CD4-positive, alpha-beta T cell (primary cell): ENCODE measurements at regions not wholly inside any gene's neighbourhood (a gene's known extent, or its start where the extent isn't known, plus 50 kb on each side); places are given as distances from the start of the nearest gene placed in this dataset.

Experiments used
- ATAC-seq: fragments of 200-7000 bp; cut with Tn5 transposase; one replicate; pipeline ENCODE4 v1.10.0; 2022; ENCODE audit warnings: mild to moderate bottlenecking; ENCODE audit not compliant: poor library complexity
- CTCF ChIA-PET: fragments of 350-600 bp; sonication (Branson Sonifier 250); formaldehyde crosslinking; loops from one replicate; lab custom pipeline; 2021; ENCODE audit warnings: antibody characterized with exemption, inconsistent platforms; lab: Charles Lee
- POLR2A ChIA-PET: fragments of 350-600 bp; sonication (Branson Sonifier 250); formaldehyde crosslinking; loops from one replicate; lab custom pipeline; 2021; ENCODE audit warnings: antibody characterized with exemption, inconsistent platforms; lab: Charles Lee
- DNase-seq, 14 experiments: peaks; one replicate each; pipeline ENCODE4 v3.0.0-alpha.2; 2013 to 2020; ENCODE audit warnings: mixed read lengths in 2 of 14
- H3K27ac ChIP-seq, 2 donors: one replicate each; pipeline versions ENCODE4 v1.5.1 to v1.7.0; 2013; ENCODE audit warnings: low read length in 2 of 2, low read depth in 1 of 2, mild to moderate bottlenecking in 1 of 2
- H3K27me3 ChIP-seq, 2 experiments: 1 replicate in 1 of 2; 2 replicates in 1 of 2; pipeline versions ENCODE4 v1.6.1 to v1.7.0; 2013; ENCODE audit warnings: low read length in 2 of 2, control low read depth in 1 of 2, mild to moderate bottlenecking in 1 of 2, moderate library complexity in 1 of 2; ENCODE audit not compliant: insufficient read depth in 2 of 2, control insufficient read depth in 1 of 2
- H3K36me3 ChIP-seq: one replicate; pipeline ENCODE4 v1.6.1; 2013; ENCODE audit warnings: low read length, control low read depth; ENCODE audit not compliant: insufficient read depth
- H3K4me1 ChIP-seq: one replicate; pipeline ENCODE4 v1.6.1; 2013; ENCODE audit warnings: low read length, control low read depth; ENCODE audit not compliant: insufficient read depth
- H3K4me3 ChIP-seq: one replicate; pipeline ENCODE4 v1.5.1; 2013; ENCODE audit warnings: mild to moderate bottlenecking, low read length, moderate library complexity
- H3K9me3 ChIP-seq, 2 experiments: 1 replicate in 1 of 2; 2 replicates in 1 of 2; pipeline versions ENCODE4 v1.6.1 to v1.7.0; 2013; ENCODE audit warnings: low read length in 2 of 2, mild to moderate bottlenecking in 2 of 2, control low read depth in 1 of 2, moderate library complexity in 1 of 2; ENCODE audit not compliant: control insufficient read depth in 1 of 2, insufficient read depth in 1 of 2
- H3K27ac Mint-ChIP-seq: one replicate; pipeline ENCODE4 v1.8.0; 2020; ENCODE audit warnings: mixed read lengths
- H3K27me3 Mint-ChIP-seq: one replicate; pipeline ENCODE4 v1.8.0; 2021; ENCODE audit warnings: mixed read lengths
- H3K36me3 Mint-ChIP-seq: one replicate; pipeline ENCODE4 v1.8.0; 2021; ENCODE audit warnings: low read depth, mixed read lengths
- H3K4me1 Mint-ChIP-seq: one replicate; pipeline ENCODE4 v1.8.0; 2021; ENCODE audit warnings: low read depth, mixed read lengths
- H3K4me3 Mint-ChIP-seq: one replicate; pipeline ENCODE4 v1.8.0; 2020; ENCODE audit warnings: mild to moderate bottlenecking, mixed read lengths
- H3K9me3 Mint-ChIP-seq: one replicate; pipeline ENCODE4 v1.8.0; 2020; ENCODE audit warnings: mixed read lengths
- intact Hi-C, 2 experiments: fragments of 100-400 bp; cut with DNase I in 1 of 2; cut with micrococcal nuclease in 1 of 2; formaldehyde crosslinking; loops; one replicate each; pipeline versions ENCODE4 v1.15.1 to v1.9.0; 2023 to 2025; cut with DNase I, micrococcal nuclease
- TF ChIP-seq, protein P1 (sequence below): fragments of 200-600 bp; IDR thresholded peaks from one replicate; pipeline ENCODE4 v1.8.0; 2022; ENCODE audit warnings: antibody characterized with exemption, mild to moderate bottlenecking

DNA sequence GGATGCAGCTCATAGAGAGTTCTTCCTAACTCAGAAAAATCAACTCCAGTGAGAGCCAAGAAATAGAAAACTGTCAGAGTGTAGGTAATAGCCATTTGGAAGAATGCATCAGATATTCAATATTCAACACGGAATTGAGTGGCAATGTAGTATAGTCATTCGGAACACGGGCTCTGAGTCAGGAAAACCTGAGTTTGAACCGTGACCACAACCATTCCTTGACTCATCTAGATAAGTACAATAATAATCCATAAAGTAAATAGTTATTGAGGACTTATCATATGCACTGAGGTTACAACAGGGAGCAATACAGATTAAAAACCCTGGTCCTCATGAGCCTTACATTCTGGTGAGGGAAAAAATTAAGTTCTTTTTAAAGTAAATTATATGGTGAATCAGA lies 62.6 kb upstream of the PHF21A start:
- peaks cover 5 to 35% of the 10 kb centered on the region in 2 experiments for H3K27me3 ChIP-seq
- POLR2A ChIA-PET, result no interaction called here
- H3K4me1 ChIP-seq, result no peaks in the 10 kb centered on the region
- DNase-seq (no peak), ATAC-seq (no peak)
- Mint-ChIP-seq H3K9me3 (no peaks in the 10 kb centered on the region), H3K27ac (no peak overlapping the region), H3K4me1 (no peaks in the 10 kb centered on the region), H3K4me3 (no peak overlapping the region), H3K36me3 (no peaks in the 10 kb centered on the region), H3K27me3 (peaks cover 30% of the 10 kb centered on the region)
- no peak overlapping the region for H3K27ac ChIP-seq
- H3K4me3 ChIP-seq, result no peak overlapping the region
- H3K36me3 ChIP-seq, result no peaks in the 10 kb centered on the region
- intact Hi-C loops, result no loop called here
- CTCF ChIA-PET, result no interaction called here
- TF ChIP-seq, protein P1, sequence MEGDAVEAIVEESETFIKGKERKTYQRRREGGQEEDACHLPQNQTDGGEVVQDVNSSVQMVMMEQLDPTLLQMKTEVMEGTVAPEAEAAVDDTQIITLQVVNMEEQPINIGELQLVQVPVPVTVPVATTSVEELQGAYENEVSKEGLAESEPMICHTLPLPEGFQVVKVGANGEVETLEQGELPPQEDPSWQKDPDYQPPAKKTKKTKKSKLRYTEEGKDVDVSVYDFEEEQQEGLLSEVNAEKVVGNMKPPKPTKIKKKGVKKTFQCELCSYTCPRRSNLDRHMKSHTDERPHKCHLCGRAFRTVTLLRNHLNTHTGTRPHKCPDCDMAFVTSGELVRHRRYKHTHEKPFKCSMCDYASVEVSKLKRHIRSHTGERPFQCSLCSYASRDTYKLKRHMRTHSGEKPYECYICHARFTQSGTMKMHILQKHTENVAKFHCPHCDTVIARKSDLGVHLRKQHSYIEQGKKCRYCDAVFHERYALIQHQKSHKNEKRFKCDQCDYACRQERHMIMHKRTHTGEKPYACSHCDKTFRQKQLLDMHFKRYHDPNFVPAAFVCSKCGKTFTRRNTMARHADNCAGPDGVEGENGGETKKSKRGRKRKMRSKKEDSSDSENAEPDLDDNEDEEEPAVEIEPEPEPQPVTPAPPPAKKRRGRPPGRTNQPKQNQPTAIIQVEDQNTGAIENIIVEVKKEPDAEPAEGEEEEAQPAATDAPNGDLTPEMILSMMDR, result no peak
- no peaks in the 10 kb centered on the region for H3K9me3 ChIP-seq

DNA sequence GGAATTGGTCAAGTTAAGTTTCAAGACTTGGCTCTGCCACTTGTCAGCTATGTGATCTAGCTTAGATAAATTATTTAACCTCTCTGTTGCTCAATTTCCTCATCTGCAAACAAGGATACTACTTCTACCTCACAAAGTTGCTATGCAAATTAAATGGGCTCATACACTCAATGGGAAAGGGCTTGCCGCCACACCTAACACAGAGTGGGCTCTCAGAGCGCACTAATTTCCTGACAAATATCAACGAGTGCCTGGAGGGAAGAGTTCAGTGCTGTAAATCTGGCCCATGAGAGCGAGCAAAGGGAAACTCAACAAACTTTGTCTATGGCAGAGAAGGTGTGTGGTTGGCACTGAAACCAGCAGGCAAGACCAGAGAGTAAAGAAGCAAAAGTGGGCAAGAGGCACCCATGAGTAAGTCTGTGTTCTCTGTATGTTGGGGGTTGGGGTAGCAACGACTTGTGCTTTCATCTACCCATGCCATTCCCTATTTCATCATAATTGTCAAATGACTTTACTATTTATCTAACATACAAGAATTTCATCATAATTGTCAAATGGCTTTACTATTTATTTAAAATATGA lies 60.7 kb upstream of the PHF21A start:
- peaks cover 9 to 35% of the 10 kb centered on the region in 2 experiments for H3K27me3 ChIP-seq
- H3K36me3 Mint-ChIP-seq, result no peaks in the 10 kb centered on the region
- no peaks in the 10 kb centered on the region for H3K4me1 Mint-ChIP-seq
- no peaks in the 10 kb centered on the region for H3K36me3 ChIP-seq
- no peak overlapping the region for H3K4me3 ChIP-seq
- no peak for ATAC-seq
- H3K27ac Mint-ChIP-seq, result no peak overlapping the region
- peaks cover 36% of the 10 kb centered on the region for H3K27me3 Mint-ChIP-seq
- H3K9me3 ChIP-seq, result no peaks in the 10 kb centered on the region
- ChIA-PET POLR2A (no interaction called here), CTCF (interaction anchor here (0.5 kb wide), 1 partner anchor 192 kb away, joined by 4 read pairs; no protein-coding TSS in a partner anchor)
- no peak for DNase-seq
- no peak overlapping the region for H3K4me3 Mint-ChIP-seq
- no peaks in the 10 kb centered on the region for H3K9me3 Mint-ChIP-seq
- intact Hi-C loops, result no loop called here
- H3K27ac ChIP-seq, result no peak overlapping the region
- H3K4me1 ChIP-seq, result no peaks in the 10 kb centered on the region
- TF ChIP-seq, protein P1, result no peak

DNA sequence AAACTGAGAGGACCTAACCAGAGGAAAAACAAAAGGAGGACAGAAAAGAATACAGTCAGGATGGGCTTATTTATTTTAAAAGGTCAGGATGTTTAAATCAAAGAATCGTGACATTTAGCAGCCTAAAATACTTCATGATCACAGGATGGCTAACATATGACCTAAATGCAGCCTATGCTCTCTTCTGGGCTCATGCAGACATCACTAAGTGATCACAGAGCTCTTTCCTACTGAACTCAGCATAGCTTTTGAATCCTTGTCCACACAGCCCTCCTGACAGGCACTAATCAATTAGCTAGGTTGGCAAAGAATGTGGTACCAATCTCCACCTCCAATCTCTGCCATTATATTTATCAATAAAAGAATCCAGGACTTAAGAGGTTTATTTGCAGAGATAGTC lies 60.1 kb upstream of the PHF21A start:
- CTCF ChIA-PET, result interaction anchor here (0.5 kb wide), 1 partner anchor 191 kb away, joined by 4 read pairs; no protein-coding TSS in a partner anchor
- Mint-ChIP-seq H3K27me3 (peaks cover 36% of the 10 kb centered on the region), H3K27ac (no peak overlapping the region)

More for the DNA sequence above, 60.1 kb upstream of the PHF21A start:
- no peaks in the 10 kb centered on the region for H3K4me1 Mint-ChIP-seq
- POLR2A ChIA-PET, result no interaction called here
- Histone ChIP-seq H3K36me3 (no peaks in the 10 kb centered on the region), H3K27ac (no peak overlapping the region), H3K4me3 (no peak overlapping the region), H3K27me3 (peaks cover 13 to 35% of the 10 kb centered on the region in 2 experiments), H3K4me1 (no peaks in the 10 kb centered on the region), H3K9me3 (no peaks in the 10 kb centered on the region)
- H3K36me3 Mint-ChIP-seq, result no peaks in the 10 kb centered on the region
- no peak for ATAC-seq
- H3K4me3 Mint-ChIP-seq, result no peak overlapping the region
- intact Hi-C loops, result no loop called here
- no peak for DNase-seq
- H3K9me3 Mint-ChIP-seq, result no peaks in the 10 kb centered on the region
- TF ChIP-seq, protein P1, result no peak
